Nephron (organoid): ENCODE measurements at regions not wholly inside any gene's neighbourhood (a gene's known extent, or its start where the extent isn't known, plus 50 kb on each side); places are given as distances from the start of the nearest gene placed in this dataset.

ENCODE experiments used
- H3K27ac Mint-ChIP-seq, 3 experiments: 2 replicates each; pipeline ENCODE4 v1.8.0; 2020; ENCODE audit warnings: mixed read lengths in 3 of 3, mild to moderate bottlenecking in 2 of 3, moderate library complexity in 1 of 3
- H3K27me3 Mint-ChIP-seq: 2 replicates; pipeline ENCODE4 v1.8.0; 2021; ENCODE audit warnings: low read depth, mild to moderate bottlenecking, moderate library complexity, mixed read lengths
- H3K36me3 Mint-ChIP-seq: 2 replicates; pipeline ENCODE4 v1.8.0; 2020; ENCODE audit warnings: low read depth, mixed read lengths
- H3K4me1 Mint-ChIP-seq: 2 replicates; pipeline ENCODE4 v1.8.0; 2020; ENCODE audit warnings: mixed read lengths
- H3K4me3 Mint-ChIP-seq, 3 experiments: 2 replicates each; pipeline ENCODE4 v1.8.0; 2020; ENCODE audit warnings: mild to moderate bottlenecking in 3 of 3, mixed read lengths in 3 of 3, moderate library complexity in 2 of 3
- H3K9me3 Mint-ChIP-seq: 2 replicates; pipeline ENCODE4 v1.8.0; 2020; ENCODE audit warnings: mixed read lengths
- TF ChIP-seq, protein P1 (sequence below), 3 experiments: fragments of 200-600 bp; sonication (generic); IDR thresholded peaks; one replicate each; pipeline ENCODE4 v1.5.0; 2021; ENCODE audit warnings: antibody characterized with exemption in 3 of 3; ENCODE audit not compliant: unreplicated experiment in 3 of 3

DNA sequence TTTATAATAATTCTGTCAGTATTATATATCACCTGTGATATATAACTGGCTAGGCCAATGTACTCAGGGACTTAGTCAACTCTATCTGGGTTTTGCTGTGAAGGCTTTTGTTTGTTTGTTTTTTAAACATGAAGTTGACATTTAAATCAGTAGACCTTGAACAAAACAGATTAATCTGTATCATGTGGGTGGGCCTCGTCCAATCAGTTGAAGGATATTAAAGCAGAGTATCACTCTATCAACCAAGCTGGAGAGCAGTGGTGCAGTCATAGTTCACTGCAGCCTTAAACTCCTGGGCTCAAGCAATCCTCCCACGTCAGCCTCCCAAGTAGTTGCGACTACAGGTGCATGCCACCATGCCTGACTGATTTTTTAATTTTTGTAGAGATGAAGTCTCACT lies 870.2 kb downstream of the TYW1 start:
- H3K4me3 Mint-ChIP-seq = no peak overlapping the region
- H3K9me3 Mint-ChIP-seq = peaks cover 16% of the 10 kb centered on the region
- no peaks in the 10 kb centered on the region for H3K4me1 Mint-ChIP-seq
- TF ChIP-seq, protein P1, sequence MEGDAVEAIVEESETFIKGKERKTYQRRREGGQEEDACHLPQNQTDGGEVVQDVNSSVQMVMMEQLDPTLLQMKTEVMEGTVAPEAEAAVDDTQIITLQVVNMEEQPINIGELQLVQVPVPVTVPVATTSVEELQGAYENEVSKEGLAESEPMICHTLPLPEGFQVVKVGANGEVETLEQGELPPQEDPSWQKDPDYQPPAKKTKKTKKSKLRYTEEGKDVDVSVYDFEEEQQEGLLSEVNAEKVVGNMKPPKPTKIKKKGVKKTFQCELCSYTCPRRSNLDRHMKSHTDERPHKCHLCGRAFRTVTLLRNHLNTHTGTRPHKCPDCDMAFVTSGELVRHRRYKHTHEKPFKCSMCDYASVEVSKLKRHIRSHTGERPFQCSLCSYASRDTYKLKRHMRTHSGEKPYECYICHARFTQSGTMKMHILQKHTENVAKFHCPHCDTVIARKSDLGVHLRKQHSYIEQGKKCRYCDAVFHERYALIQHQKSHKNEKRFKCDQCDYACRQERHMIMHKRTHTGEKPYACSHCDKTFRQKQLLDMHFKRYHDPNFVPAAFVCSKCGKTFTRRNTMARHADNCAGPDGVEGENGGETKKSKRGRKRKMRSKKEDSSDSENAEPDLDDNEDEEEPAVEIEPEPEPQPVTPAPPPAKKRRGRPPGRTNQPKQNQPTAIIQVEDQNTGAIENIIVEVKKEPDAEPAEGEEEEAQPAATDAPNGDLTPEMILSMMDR (IDR thresholded peaks at IDR 0.05; ENCODE audit: unreplicated experiment in 3 of 3) = no peak
- H3K27ac Mint-ChIP-seq = no peak overlapping the region
- no peaks in the 10 kb centered on the region for H3K27me3 Mint-ChIP-seq
- H3K36me3 Mint-ChIP-seq = peaks cover under 1% of the 10 kb centered on the region

DNA sequence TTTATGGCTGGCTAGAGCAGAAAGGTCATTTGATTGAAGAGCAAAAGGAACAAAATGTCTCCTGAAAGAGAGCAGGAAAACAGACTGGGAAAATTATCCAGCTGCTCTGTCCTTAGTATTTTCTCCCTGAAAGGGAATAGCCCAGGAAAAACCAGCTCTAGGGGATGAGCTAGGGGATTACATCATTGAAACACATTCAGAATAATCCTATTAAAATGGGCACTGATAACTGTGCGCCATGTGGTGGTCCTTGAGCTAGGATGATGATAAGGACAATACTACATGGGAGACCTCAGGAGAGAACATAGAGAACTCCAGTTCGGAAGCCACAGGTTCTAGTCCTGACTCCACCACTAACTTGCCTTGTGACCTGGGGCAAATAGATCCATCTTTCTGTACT lies 873.8 kb downstream of the TYW1 start:
- no peak overlapping the region for H3K4me3 Mint-ChIP-seq
- H3K9me3 Mint-ChIP-seq = no peaks in the 10 kb centered on the region
- TF ChIP-seq, protein P1 (IDR thresholded peaks at IDR 0.05; ENCODE audit: unreplicated experiment in 3 of 3) = no peak
- H3K36me3 Mint-ChIP-seq = no peaks in the 10 kb centered on the region
- peaks cover under 1% of the 10 kb centered on the region for H3K27me3 Mint-ChIP-seq
- H3K4me1 Mint-ChIP-seq = no peaks in the 10 kb centered on the region
- H3K27ac Mint-ChIP-seq = no peak overlapping the region

DNA sequence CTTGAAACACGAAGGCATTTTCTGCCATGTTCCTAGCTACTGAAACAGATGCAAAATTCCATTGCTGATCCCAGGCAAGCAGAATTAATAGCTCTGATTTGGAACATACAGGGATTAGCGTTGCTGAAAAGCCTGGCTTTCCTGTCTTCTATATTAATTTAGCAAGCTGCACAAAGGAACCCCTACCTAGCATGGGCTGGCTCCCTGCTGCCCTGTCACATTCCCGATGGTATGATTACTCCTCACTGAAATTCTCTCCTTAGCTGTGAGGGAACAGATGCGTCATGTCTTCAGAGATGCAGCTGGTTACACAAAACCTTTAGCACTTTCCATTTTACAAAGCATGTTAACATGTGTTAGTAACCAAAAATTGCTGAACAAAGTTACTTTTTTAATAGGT lies 878.9 kb downstream of the TYW1 start:
- TF ChIP-seq, protein P1 (IDR thresholded peaks at IDR 0.05; ENCODE audit: unreplicated experiment in 3 of 3) = no peak
- H3K4me1 Mint-ChIP-seq = no peaks in the 10 kb centered on the region
- H3K27me3 Mint-ChIP-seq = peaks cover 24% of the 10 kb centered on the region
- H3K4me3 Mint-ChIP-seq = no peak overlapping the region
- no peaks in the 10 kb centered on the region for H3K9me3 Mint-ChIP-seq
- no peaks in the 10 kb centered on the region for H3K36me3 Mint-ChIP-seq
- no peak overlapping the region for H3K27ac Mint-ChIP-seq

DNA sequence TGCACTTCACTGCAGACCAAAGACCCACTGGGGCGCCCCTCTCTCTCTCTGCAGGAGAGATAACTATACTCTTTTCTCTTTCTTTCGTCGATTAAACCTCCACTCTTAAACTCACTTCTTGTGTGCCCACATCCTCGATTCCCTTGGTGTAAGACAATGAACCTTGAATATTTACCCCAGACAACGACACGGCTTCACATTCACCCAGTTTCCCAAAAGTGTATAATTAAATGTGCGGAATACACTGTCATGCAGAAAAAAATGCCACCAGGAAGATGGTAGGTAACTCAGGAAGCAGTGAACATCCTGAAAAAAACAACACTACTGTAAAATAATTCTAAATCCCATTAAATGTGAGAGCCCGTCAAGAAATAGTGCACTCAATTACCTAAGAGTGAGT lies 882.2 kb downstream of the TYW1 start:
- H3K27ac Mint-ChIP-seq = no peak overlapping the region
- TF ChIP-seq, protein P1 (IDR thresholded peaks at IDR 0.05; ENCODE audit: unreplicated experiment in 3 of 3) = no peak
- H3K4me3 Mint-ChIP-seq = no peak overlapping the region
- no peaks in the 10 kb centered on the region for H3K4me1 Mint-ChIP-seq
- no peaks in the 10 kb centered on the region for H3K36me3 Mint-ChIP-seq
- peaks cover 33% of the 10 kb centered on the region for H3K27me3 Mint-ChIP-seq
- H3K9me3 Mint-ChIP-seq = no peaks in the 10 kb centered on the region

DNA sequence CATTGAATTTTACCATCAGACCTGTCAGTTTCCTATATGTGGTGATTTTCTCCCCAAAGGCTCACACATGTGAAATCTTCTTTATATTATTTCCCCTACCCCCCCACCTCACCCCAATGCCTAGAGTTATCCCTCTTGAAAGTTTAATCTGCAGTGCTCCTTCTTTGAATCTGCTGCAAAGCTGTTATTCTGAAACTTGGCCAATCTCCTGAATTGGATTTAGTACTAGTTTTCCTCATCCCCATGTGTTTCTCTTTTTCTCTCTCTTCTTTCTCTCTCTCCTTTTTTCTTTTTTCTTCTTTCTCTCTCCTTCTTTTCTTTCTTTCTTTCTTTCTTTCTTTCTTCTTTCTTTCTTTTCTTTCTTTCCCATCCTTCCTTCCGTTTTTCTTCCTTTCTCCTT lies 886.2 kb downstream of the TYW1 start:
- H3K9me3 Mint-ChIP-seq = peaks cover 10% of the 10 kb centered on the region
- H3K27ac Mint-ChIP-seq = no peak overlapping the region
- H3K27me3 Mint-ChIP-seq = peaks cover 35% of the 10 kb centered on the region
- H3K36me3 Mint-ChIP-seq = no peaks in the 10 kb centered on the region
- H3K4me3 Mint-ChIP-seq = no peak overlapping the region
- no peaks in the 10 kb centered on the region for H3K4me1 Mint-ChIP-seq
- TF ChIP-seq, protein P1 (IDR thresholded peaks at IDR 0.05; ENCODE audit: unreplicated experiment in 3 of 3) = no peak

DNA sequence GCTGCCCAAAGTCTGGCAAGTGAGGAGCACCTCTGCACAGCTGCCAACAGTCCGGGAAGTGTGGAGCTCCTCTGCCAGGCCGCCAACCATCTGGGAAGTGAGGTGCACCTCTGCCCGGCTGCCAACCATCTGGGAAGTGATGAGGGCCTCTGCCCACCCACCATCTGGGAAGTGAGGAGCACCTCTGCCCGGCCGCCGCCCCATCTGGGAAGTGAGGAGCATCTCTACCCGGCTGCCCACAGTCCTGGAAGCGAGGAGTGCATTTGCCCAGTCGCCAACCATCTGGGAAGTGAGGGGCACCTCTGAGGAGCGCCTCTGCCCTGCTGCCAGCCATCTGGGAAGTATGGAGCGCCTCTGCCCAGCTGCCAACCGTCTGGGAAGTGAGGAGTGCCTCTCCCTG lies 893.7 kb downstream of the TYW1 start:
- Mint-ChIP-seq H3K4me1 (no peaks in the 10 kb centered on the region), H3K36me3 (no peaks in the 10 kb centered on the region), H3K27ac (no peak overlapping the region), H3K27me3 (peaks cover 10% of the 10 kb centered on the region), H3K4me3 (no peak overlapping the region), H3K9me3 (peaks cover 17% of the 10 kb centered on the region)
- TF ChIP-seq, protein P1 (IDR thresholded peaks at IDR 0.05; ENCODE audit: unreplicated experiment in 3 of 3) = no peak
